Stimulated activated CD8-positive, alpha-beta memory T cell treated with anti-CD3 and anti-CD28 coated beads, Interleukin-12 subunit alpha, Interleukin-12 subunit beta, amount 100 ng/mL, for 1 hour (primary cell): ENCODE measurements at regions not wholly inside any gene's neighbourhood (a gene's known extent, or its start where the extent isn't known, plus 50 kb on each side); places are given as distances from the start of the nearest gene placed in this dataset.
A peak's percentile ranks its signal among the peaks of the same experiment; 100 is the strongest.

Experiments used
- DNase-seq: peaks from one replicate; pipeline ENCODE4 v3.0.0-alpha.2; 2020; ENCODE audit warnings: low read depth

DNA sequence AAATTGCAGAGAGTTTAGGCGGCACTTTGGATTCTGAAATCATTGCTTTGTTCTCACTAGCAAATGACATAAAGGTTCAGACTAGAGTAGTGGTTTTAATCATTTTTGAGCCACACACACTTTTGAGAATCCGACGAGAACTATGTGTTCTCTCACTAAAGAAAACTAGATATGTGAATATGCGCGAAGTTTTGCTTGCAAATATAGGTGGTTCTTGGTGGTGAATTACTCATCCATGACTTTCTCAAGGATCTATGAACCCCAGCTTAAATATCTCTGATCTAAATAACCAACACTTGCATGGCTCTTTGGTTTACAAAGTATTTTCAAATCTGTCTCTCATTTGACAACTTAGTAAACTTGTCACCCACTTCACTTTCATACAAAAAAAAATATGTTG is 54.8 kb downstream of the NOG start:
- DNase-seq = no peak

GRCh38 chr17:56648806-56649205 is 55.3 kb downstream of the NOG start:
- DNase-seq = no peak

- DNase-seq = no peak
These were observed 59.1 kb downstream of the NOG start for GRCh38 chr17:56652628-56653027.

DNA sequence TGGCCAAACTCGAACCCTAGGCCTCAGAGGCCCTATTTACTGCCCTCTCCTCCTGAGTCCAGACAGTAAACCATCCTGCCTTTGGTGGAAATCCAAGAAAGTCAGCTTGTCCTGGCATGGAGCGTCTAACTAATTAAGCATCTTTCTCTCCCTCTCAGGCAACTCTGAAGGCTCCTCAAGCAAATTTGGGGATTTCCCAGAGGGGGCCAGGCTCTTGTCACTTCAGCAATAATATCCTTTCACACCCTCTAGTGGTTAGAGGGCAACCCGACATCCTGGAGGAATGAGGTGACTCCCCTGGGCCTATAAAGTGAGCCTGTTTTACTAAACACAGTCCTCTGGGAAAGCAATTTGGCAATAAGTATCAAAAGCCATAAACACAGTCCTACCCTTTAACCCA is 60.4 kb downstream of the NOG start:
- peak; percentile 23 for DNase-seq

GRCh38 chr17:56656701-56657327 is 63.3 kb downstream of the NOG start:
- no peak for DNase-seq

GRCh38 chr17:56658648-56659047 is 65.1 kb downstream of the NOG start:
- DNase-seq = no peak

DNA sequence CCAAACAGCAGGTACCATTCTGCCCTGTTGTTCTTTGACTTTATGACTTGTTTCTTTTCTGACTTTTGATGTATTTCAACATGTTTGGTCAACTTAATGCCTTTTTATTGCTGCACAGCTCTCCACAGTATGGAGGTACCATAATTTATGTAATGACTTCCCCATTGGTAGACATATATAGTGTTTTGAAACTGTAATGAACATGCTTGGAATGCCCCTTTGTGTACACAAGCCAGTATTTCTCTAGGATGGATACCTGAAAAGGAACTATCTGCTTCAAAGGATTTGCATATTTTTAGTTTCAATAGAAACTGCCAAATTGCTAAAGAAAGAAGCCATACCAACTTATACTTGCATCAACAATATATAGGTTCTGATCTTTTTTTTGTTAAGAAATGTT is 66.1 kb downstream of the NOG start:
- DNase-seq = no peak

DNA sequence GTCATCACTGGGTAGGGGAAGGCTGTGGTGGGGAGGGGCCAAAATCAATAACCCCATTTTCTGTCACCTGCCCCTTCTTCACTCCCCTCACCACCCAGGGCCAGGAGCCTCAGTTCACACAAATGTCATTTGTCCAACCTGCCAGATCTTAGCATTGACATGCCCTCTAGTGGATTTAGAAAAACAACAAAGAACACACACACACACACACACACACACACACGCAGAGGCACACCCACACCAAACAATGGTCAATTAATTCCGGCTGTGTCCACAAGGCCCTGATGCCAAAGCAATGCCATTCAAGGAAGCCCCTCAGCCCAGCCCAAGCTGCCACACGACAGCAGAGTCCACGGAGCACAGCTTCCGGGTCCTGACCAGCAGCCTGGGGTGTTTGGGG is 68.4 kb downstream of the NOG start:
- no peak for DNase-seq

- no peak for DNase-seq
These were observed 72.4 kb downstream of the NOG start for GRCh38 chr17:56665864-56666263.

GRCh38 chr17:56667925-56668458 is 74.5 kb downstream of the NOG start:
- DNase-seq = no peak

GRCh38 chr17:56672195-56672594 is 78.7 kb downstream of the NOG start:
- DNase-seq = no peak

DNA sequence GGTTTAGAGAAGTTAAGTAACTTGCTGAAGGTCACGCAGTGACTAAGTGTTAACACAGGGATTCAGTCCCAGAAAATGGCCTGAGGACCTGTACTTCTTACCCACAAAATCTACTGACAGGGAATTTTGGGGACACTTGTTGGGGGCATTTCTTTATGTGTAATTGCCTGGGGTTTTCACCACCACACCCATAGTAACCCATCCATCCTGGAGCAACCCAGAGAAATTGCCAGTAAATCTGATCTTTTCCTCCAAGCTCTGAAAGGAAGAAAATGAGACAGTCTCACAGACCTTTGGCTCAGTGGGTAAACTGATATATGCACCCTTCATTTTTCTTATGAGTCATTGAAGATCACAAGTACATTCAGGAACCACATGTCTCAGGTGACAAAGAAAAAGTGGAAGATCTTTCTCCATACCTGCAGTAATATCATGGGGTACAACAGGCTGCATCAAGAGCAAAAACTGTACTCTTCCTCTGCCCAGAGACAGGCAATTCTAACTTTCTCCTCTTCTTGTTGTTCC is 81.0 kb downstream of the NOG start:
- no peak for DNase-seq

DNA sequence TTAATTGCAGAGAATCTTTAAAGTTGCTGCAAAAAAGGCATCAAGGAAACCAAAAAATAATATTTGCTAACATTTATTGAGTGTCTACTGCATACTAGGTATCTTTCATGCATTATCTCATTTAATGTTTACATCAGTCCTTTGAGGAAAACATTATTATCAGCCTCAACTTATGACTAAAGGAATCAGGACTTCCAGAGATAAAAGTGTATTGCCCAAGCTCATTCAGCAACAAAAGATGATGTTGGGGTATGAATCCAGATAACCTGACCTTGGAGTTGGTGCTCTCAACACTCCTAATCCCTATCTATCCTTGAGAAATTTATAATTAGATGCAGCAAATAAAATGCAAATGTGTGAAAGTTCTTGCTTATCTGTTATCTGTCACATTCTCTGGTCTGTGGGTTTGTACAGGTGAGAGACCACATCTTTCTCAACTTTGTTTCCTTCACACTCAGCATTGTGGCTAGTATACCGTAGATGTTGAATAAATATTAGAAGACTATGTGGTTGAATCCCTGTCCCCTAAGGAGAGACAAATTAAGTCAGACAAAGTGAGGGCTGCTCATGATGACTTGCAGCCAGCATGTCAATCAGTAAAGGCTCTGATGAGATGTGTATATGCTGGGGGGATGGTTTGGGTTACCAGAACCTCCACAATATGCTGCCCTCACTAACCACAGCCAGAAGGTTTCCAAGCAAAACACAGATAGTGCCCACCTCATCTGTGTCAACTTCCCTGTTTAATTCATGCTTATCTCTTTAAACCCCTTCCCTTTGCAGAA is 82.6 kb downstream of the NOG start:
- no peak for DNase-seq

GRCh38 chr17:56676810-56677209 is 83.3 kb downstream of the NOG start:
- no peak for DNase-seq

DNA sequence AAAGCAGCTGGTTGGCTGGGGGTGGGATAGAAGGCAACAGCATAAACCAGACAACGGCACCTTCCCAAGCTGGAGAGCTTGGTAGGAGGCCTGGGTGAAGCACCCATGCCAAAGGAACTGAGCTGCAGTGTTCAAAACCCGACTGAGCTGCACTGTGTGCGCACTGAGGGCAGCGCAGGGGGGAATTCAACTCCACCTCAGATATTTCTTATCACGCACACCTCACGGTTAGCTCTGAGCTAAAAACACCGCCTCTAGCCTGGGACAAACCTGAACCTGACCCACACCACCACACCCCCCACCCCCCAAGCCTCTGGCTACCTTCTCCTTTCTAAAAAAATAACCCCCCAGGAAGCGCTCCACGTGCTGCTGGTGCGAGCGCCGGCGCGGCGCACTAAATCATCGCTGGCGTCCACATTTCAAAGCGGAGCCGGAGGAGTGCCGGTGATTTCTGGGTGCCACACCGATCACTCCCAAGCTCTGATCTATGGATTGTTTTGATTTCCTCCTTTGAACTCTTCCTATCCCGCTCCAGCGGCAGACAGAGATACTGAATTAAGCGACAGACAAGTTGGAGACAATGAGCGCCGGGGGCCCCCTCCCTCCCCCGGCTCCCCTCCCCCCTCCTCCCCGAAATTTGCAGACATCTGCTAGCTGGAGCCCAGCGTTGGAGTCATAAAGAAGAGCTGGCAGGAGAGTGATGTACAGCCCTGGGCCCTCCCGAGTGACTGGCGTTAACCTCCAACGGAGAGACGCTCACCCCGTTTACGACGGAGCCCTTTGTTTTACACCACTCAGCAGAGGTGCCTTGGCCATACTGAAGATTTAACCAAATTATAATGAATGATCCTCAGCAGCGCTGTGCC is 85.0 kb downstream of the NOG start:
- DNase-seq = no peak

GRCh38 chr17:56679115-56679776 is 85.7 kb downstream of the NOG start:
- no peak for DNase-seq

DNA sequence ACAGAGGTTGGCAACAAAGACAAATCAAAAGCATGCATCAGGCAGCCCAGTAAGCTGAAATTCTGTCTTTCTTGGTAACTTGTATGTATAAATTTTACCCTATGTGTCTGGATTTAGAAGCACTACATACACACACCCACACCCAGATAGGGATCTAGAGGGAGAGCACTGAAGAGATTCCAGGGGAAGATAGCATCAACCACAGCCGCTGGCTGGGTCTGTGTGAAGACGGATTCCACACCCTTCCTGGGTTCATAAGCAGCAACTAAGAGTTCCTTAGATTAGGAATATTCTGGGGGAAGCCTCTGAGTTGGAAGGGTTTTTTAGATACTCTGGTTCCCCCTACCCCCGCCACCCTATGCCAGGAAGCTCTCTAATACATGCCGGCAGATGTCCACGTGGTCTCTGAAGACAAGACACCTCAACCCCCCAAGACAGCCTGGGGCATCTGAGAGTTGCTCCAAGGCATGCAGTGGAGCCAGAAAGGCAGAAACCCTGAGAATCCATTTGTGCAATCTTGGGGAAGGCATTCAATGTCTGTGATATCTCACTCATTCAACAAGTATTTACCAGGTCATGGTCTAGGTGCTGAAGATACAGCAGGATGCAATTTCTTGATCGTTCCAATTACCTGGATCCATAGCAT is 86.4 kb downstream of the NOG start:
- no peak for DNase-seq

- DNase-seq = no peak
These were observed 87.2 kb downstream of the NOG start for GRCh38 chr17:56680676-56681075.

DNA sequence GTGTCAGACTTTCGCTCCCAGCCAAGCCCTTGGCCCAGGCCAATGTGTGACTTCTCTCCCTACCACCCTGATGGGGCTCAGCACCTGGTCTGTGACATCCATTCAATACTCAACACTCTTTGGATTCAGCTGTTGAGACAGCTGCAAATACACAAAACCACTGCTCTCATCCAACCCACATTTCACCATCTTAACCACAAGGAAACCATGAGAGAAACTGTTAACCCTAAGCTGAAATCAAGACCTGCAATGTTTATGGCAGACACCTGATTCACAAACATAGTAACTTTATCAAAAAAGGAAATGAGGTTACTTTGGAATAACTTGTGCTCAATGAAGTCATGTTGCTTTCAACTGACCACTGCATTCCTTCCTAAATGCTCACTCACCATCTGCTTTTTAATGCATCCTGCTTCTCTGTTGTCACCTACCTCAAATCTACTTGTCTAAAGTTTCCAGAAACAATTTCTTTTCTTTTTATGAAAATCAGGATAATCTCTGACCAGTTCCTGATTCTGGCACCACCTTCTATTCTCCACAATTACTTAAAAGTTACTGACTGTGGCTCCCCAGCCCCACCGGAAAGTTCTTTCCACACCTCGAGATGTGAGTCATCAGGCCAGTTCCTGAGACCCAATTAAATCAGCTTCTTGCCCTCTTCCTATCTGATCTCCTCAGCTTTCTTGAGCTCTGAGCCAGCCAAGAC is 88.2 kb downstream of the NOG start:
- DNase-seq = peak; percentile 10

DNA sequence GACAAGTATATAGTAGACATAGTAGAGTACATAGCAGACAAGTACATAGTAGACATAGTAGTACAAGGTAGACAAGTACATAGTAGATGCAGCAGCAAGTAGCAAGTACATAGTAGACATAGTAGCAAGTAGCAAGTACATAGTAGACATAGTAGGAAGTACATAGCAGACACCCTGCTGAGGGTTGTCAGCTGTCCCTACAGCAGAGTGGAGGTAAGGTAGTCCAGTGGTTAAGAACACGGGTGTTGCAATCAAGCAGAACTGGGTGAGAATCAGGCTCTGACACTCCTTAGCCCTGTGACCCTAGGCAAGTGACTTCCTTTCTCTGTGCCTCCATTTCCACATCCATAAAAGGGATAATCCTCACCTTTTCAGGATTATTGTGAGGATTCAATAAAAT is 94.7 kb downstream of the NOG start:
- no peak for DNase-seq
